Ishikawa (cell line): ENCODE measurements at regions not wholly inside any gene's neighbourhood (a gene's known extent, or its start where the extent isn't known, plus 50 kb on each side); places are given as distances from the start of the nearest gene placed in this dataset.
A peak's percentile ranks its signal among the peaks of the same experiment; 100 is the strongest.

Experiments used
- CEBPB ChIP-seq: IDR thresholded peaks from 2 replicates; pipeline ENCODE4 v1.6.1; 2012
- CREB1 ChIP-seq: IDR thresholded peaks from 2 replicates; pipeline ENCODE4 v1.6.1; 2012; ENCODE audit warnings: low read depth
- EGR1 ChIP-seq: IDR thresholded peaks from 2 replicates; pipeline ENCODE4 v1.6.1; 2012
- EP300 ChIP-seq: IDR thresholded peaks from 2 replicates; pipeline ENCODE4 v1.6.1; 2012; ENCODE audit warnings: borderline replicate concordance
- FOXM1 ChIP-seq: IDR thresholded peaks from 2 replicates; pipeline ENCODE4 v1.6.1; 2012; ENCODE audit warnings: low read depth, borderline replicate concordance
- NFIC ChIP-seq: IDR thresholded peaks from 2 replicates; pipeline ENCODE4 v1.6.1; 2012
- RAD21 ChIP-seq: IDR thresholded peaks from 2 replicates; pipeline ENCODE4 v1.6.1; 2012; ENCODE audit warnings: low read depth
- TAF1 ChIP-seq: IDR thresholded peaks from 2 replicates; pipeline ENCODE4 v1.6.1; 2012; ENCODE audit warnings: low read depth, mild to moderate bottlenecking
- TCF12 ChIP-seq: IDR thresholded peaks from 2 replicates; pipeline ENCODE4 v1.6.1; 2012; ENCODE audit warnings: low read depth
- TEAD4 ChIP-seq: IDR thresholded peaks from 2 replicates; pipeline ENCODE4 v1.6.1; 2012
- YY1 ChIP-seq: IDR thresholded peaks from 2 replicates; pipeline ENCODE4 v1.6.1; 2012; ENCODE audit warnings: low read depth
- ZBTB7A ChIP-seq: IDR thresholded peaks from 2 replicates; pipeline ENCODE4 v1.6.1; 2012; ENCODE audit warnings: low read depth
- TF ChIP-seq, protein P1 (sequence below): IDR thresholded peaks from 2 replicates; pipeline ENCODE4 v1.6.1; 2012
- TF ChIP-seq, protein P2 (sequence below): IDR thresholded peaks from 2 replicates; pipeline ENCODE4 v1.6.1; 2012; ENCODE audit warnings: low read depth, mild to moderate bottlenecking
- TF ChIP-seq, protein P3 (sequence below): IDR thresholded peaks from 2 replicates; pipeline ENCODE4 v1.6.1; 2012

DNA sequence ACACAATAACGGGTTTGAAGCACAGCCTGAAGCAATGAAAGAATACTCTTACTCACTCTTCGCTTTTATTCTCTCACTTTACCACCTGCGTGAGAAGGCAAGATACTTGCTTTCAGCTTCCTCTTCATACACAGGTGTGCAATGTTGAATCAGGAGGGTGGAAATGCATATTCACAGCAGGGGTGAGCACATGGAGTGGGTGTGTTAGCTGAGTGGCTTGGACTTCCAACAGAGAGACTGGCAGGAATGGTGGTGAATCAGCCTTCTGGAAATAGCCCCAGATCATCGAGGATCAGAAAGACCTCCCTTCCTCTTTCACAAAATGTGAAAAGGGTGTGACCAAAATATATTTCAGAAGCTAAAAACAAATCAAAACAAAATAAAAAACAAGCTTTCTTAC, 521.2 kb downstream of the STIM2 start:
- no peak for TF ChIP-seq CEBPB
- no peak for TF ChIP-seq NFIC
- no peak for TF ChIP-seq CREB1
- no peak for TF ChIP-seq ZBTB7A
- peak; percentile 34; the same call in 1 of the 2 replicates for TF ChIP-seq TCF12
- peak; percentile 25; the same call in 1 of the 2 replicates for TF ChIP-seq TEAD4
- TF ChIP-seq EP300 = no peak; the same call in 1 of the 2 replicates
- TF ChIP-seq, protein P1, sequence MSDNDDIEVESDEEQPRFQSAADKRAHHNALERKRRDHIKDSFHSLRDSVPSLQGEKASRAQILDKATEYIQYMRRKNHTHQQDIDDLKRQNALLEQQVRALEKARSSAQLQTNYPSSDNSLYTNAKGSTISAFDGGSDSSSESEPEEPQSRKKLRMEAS = peak; percentile 61; the same call in 1 of the 2 replicates

DNA sequence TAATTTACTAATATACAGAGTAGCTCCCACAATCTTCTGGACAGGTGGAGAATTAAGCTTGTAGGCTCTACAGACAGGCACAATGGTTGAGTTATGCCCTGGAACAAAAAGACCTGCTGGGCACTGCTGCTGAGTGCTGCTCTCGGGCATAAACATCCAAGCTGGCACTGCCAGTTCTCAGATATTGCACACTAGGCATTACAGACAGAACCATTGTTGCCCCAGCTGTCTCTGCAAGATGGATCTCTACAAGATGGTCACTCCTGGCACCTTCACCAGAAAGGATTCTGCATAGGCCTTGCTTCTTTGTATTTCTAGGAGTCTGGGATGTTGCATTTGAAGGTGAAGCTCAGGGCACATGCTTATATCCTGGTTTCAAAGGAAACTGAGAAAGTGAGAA, 527.1 kb downstream of the STIM2 start:
- TF ChIP-seq NFIC (no peak), FOXM1 (no peak), EP300 (no peak), ZBTB7A (no peak), TEAD4 (no peak), RAD21 (no peak), YY1 (no peak), EGR1 (no peak), TAF1 (no peak), CEBPB (no peak), TCF12 (no peak), CREB1 (no peak)
- TF ChIP-seq, protein P2, sequence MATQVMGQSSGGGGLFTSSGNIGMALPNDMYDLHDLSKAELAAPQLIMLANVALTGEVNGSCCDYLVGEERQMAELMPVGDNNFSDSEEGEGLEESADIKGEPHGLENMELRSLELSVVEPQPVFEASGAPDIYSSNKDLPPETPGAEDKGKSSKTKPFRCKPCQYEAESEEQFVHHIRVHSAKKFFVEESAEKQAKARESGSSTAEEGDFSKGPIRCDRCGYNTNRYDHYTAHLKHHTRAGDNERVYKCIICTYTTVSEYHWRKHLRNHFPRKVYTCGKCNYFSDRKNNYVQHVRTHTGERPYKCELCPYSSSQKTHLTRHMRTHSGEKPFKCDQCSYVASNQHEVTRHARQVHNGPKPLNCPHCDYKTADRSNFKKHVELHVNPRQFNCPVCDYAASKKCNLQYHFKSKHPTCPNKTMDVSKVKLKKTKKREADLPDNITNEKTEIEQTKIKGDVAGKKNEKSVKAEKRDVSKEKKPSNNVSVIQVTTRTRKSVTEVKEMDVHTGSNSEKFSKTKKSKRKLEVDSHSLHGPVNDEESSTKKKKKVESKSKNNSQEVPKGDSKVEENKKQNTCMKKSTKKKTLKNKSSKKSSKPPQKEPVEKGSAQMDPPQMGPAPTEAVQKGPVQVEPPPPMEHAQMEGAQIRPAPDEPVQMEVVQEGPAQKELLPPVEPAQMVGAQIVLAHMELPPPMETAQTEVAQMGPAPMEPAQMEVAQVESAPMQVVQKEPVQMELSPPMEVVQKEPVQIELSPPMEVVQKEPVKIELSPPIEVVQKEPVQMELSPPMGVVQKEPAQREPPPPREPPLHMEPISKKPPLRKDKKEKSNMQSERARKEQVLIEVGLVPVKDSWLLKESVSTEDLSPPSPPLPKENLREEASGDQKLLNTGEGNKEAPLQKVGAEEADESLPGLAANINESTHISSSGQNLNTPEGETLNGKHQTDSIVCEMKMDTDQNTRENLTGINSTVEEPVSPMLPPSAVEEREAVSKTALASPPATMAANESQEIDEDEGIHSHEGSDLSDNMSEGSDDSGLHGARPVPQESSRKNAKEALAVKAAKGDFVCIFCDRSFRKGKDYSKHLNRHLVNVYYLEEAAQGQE = no peak
- TF ChIP-seq, protein P1 = no peak
- TF ChIP-seq, protein P3, sequence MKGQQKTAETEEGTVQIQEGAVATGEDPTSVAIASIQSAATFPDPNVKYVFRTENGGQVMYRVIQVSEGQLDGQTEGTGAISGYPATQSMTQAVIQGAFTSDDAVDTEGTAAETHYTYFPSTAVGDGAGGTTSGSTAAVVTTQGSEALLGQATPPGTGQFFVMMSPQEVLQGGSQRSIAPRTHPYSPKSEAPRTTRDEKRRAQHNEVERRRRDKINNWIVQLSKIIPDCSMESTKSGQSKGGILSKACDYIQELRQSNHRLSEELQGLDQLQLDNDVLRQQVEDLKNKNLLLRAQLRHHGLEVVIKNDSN = no peak

DNA sequence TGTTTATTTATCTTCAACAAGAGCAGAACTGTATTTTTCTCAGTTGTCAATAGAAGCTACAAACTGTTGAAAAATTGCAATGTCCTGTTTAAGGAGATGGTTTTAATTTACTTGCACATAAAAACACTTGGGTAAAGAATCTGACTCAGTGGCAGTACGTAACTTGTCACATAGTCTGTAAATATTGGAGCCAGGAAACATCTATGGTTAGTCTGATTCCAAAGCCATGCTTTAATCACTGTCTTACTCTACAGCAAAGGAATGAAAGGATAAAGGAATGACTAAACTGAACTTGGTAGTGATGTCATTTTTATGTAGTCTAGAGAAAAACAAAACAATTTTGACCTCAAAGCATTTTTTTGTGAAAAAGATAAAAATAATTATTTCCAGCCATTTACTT, 537.2 kb downstream of the STIM2 start:
- TF ChIP-seq, protein P2 = no peak
- TF ChIP-seq, protein P3 = no peak
- TF ChIP-seq CEBPB = no peak
- TF ChIP-seq FOXM1 = no peak
- no peak for TF ChIP-seq EGR1
- TF ChIP-seq, protein P1 = no peak
- no peak for TF ChIP-seq TAF1
- TF ChIP-seq EP300 = no peak
- no peak for TF ChIP-seq NFIC
- no peak for TF ChIP-seq YY1
- no peak for TF ChIP-seq TCF12
- no peak for TF ChIP-seq RAD21

DNA sequence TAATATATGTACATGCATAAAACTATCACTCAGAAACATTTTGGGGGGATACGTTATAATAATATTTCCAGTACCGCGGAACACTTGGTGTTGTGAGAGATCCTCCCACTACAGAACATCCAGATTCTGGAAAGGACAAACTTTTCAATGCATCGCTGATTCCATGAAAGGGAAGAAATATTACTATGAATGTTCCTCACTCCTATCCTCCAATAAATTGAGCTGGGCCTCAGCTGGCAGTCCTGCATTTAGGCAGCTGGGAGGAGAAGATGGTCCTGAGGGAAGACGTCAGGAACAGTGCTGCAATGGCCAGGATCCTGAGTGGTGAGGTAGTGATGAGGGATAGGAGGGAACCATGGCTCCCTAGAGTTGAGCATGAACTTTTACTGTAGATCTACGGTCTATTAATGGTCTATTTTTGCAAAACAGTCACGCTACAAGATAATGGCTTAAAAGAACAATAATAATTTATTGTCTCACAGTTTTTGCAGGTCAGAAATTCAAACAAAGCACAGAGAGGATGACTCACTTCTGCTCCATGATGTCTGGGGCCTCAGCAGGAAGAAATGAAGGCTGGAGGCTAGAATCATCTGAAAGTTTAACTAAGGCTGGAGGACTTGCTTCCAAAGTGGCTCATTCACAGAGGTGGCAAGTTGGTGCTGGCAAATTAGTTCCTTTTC, 538.1 kb downstream of the STIM2 start:
- TF ChIP-seq, protein P3 = no peak
- TF ChIP-seq RAD21 (no peak), CEBPB (no peak), YY1 (no peak), NFIC (no peak)
- TF ChIP-seq, protein P2 = no peak
